ENCODE measurements at regions not wholly inside any gene's neighbourhood (a gene's known extent, or its start where the extent isn't known, plus 50 kb on each side); places are given as distances from the start of the nearest gene placed in this dataset.

DNA sequence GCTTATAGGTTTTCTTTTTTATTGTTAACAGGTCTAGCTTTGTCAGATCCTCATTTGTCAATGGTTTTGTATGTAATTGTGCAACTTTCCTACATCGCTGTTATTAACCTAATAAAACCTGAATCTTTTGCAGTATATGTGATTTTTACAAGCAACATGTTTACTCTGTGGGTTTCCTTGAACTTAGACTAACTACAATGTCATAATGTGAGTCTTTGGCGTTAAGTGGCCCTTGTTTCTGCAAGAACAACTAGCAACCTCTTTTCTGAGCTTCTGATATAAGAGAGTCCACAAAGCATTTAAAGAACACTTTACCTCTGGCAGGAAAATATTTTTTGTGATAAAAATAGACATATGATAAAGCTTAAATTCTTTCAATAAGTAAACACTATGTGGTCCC lies 230.3 kb upstream of the CFAP20DC start:
- ATAC-seq, result no peak

DNA sequence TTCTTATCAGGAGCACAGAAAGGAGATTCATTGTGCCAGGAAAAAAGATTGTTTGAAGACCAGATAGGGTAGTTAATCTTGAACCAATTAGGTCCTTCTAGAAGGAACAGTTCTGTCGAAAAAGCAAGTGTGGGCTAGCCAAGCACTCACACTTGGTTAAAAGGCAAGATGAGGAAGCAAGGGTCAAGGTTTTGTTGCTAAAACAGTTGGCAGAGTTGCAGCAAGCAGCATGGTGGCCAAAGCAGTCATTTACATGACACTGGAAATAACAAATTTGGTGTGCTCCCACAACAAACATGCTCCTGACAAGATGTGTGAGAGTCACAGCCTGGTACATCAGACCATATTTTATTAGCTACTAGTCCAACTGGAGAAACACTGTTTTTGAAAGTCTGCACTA lies 228.0 kb upstream of the CFAP20DC start:
- no peak for ATAC-seq

DNA sequence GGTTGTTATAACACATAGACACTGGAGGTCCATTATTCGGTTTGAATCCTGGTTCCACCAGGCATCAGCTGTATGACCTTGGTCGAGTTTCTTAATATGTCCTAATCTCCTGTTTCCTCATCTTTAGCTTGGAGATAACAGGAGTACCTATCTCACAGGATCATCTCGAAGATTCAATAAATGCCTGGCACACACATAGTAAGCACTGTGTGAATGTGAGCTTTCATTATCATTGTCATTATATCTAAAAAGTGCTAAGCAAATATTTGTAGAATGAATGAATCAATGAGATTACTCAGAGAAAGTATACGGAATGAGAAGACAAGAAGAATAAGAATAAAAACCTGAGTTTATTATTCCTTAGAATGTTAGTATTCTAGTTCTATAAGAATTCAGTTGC lies 227.4 kb upstream of the CFAP20DC start:
- ATAC-seq, result no peak

DNA sequence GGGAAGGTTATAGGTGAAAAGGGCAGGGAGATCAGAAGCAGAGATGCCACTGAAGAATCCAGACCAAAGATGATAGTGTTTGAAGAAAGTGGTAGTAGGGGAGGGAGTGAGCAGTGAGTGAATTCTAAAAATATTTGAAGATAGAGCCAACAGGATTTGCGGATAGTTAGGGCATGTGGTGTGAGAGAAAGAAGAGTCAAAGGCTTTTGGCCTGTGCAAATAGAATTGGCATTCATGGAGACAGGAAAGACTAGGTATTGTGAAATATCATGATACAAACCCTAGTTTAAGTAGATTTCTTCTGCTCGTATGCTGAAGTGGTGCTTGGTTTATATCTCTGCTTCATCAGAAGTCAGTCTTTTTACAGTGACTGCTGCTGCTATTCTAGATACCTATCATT lies 224.2 kb upstream of the CFAP20DC start:
- ATAC-seq, result no peak

DNA sequence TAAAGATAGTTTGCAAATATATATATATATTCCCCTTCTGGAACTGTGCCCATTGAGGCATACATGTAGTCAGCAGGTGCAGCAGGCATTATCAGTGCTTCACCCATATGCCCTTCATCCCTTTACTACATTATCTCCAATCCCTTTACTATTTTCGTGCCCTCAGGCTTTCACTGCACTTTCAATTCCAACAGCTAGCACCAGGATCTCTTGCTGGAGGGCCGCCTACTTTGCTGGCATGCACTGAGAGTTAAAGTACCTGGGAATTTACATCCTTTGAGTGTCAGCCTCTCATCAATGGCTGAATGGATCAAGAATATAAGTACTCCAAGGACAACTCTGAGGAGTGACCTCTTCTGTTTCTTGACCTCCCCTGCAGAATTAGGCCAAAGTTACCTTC lies 222.1 kb upstream of the CFAP20DC start:
- no peak for ATAC-seq

DNA sequence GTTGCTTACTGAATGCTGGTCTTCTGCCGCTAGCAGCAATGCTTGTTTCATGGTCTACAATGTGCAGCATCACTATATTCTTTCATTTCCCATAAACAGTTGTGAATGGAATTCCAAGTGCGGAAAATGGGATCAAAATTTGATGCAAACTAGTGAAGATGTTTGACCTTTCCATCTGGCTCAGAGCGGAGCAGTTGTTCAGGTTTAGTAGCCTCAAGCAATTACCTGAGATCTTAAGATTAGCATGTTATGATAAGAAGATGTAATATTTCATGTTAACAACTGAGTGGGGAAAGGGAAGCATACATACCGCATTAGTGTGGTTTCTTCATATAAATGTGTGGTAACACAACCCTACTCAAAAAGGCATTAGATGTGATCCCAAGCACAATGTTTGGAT lies 221.1 kb upstream of the CFAP20DC start:
- ATAC-seq, result no peak

DNA sequence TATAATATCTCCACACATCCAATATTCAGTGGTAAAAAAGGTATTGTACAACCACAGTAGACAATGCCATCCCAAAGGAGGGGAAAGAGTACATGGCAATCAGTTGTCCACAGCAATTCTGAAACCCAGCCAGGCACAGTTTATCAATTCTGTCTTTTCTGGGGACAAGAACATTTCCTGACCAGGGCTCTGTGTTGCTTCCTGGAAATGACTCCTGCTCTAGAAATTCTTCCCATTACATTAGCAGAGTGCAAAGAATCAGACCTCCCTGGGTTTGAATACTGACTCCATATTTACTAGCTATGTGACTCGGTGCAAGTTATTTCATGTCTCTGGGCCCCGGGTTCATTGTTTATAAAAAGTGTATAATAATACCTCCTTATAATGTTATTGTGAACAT lies 220.4 kb upstream of the CFAP20DC start:
- no peak for ATAC-seq

DNA sequence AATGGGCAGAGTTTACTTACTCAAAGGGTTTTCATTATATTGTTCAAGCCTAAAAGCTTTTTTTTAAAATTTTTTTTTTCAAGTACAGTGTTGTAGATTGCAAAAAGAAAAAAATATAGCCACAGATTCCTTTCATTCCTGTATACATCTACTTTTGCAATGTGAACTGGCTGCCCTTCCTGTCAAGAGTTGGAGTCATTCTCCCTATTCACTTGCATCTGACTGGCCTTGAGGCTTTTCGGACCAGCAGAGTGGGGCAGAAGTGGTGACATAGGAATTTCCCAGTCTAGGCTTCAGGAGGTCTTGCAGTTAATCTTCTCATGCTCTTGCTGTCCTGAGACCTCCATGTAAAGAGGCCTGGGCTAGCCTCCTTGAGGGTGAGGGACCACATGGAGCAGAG lies 218.3 kb upstream of the CFAP20DC start:
- ATAC-seq, result no peak

DNA sequence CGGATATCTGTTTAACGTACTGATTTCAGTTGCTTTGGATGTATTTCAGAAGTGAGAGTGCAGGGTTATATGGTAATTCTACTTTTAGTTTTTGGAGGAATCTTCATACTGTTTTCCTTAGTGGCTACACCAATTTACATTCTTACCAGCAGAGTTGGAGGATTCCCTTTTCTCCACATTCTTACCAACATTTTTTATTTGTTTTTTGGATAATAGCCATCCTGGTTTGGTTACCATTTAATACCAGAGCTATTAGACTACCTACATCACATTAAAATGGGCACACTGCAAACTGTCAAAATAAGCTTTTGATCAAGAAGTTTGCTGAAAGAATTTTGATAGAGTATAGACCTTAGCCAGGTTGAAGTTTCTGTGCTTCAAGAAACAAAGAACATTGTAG lies 217.2 kb upstream of the CFAP20DC start:
- ATAC-seq, result no peak

DNA sequence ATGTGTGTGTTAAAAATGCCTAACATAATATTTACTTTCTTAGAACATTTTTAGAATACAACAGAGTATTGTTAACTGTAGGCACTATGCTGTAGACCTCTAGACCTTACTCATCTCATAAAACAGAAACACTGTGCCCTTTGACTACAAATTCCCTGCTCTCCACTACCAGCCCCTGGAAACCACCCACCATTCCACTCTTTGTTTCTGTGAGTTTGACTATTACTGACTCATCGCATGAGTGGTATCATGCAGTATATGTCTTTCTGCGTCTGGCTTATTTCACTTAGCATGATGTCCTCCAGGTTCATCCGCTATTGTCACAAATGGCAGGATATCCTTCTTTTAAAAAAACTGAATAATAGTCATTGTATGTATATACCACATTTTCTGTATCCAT lies 216.7 kb upstream of the CFAP20DC start:
- ATAC-seq, result no peak

DNA sequence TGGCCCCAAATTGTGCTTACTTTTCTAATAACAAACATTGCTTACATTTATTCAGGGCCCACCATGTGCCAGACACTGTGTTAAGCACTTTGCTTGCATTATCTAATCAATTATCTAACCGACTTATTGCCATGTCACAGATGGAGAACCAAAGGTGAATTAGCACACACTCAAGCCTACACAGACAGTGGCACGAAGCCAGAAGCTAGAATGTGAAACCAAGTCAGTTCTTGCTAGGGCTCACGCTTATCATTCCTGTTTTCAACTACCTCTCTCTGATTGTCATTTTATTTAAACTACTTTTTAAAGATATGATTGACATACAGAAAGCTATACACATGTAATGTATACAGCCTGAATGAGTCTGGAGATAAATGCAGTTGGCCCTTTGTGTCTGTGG lies 215.7 kb upstream of the CFAP20DC start:
- no peak for ATAC-seq

DNA sequence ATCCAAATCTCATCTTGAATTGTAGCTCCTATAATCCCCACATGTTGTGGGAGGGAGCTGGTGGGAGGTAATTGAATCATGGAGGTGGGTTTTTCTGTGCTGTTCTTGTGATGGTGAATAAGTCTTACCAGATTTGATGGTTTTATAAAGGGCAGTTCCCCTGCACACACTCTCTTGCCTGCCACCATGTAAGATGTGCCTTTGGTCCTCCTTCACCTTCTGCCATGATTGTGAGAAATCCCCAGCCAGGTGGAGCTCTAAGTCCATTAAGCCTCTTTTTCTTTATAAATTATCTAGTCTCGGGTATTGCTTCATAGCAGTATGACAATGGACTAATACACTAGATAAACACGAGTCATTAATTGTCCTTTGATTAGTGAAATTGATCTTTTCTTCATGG lies 214.5 kb upstream of the CFAP20DC start:
- ATAC-seq, result no peak

DNA sequence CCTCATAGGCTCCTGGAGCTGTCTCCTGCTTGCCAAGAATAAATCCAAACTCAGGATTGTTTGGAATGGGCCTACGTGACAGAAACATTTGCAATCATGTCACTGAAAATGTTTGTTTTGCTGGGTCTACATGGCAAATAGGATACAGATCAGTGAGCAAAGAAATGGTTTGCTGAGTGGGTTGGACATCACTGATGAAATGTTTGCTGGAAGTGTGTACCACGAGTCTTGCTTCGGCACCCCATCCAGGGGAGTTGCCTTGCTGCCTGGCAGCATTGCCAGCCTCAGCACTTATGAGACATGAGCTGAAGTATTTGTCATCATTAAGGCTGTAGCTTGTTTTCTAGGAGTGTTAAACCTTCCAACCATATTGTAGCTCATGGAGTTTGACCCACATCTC lies 213.3 kb upstream of the CFAP20DC start:
- ATAC-seq, result no peak

DNA sequence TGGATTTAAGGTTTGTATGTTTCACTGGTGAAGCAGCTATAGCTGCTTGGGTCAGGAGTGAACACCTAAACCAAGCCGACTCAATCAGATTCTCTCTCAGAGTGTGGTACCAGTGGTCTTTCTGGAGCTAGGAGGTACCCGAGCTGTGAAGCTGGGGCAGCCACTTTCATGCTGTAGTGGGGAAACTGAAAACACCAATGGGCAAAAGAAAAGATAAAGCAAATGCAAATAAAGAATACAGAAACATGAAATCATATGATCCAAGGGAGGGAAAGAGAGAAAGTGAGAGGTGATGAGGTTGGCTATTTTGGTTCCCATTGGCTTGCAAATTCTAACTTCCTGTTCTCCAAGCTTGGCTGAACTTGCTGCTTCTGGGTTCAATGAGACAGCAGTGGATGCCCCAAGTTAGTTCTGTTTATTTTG lies 212.3 kb upstream of the CFAP20DC start:
- no peak for ATAC-seq

DNA sequence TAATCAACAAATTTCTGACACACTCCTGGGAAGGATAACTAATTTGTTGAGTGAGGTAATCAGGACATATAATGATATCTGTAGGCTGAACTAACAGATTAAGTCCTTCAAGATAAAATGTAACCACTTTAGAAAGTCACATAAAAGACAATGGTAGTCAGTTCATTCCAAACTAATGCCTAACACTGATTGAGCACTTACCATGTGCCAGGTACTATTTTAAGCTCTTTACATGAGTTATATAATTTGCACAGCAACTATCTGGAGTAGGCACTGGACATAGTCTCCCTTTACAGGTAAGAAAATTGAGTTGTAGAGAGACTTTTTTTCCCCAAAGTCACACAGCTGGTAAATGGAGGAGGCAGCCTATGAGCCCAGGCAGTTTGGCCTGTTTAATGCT lies 211.2 kb upstream of the CFAP20DC start:
- ATAC-seq, result no peak

DNA sequence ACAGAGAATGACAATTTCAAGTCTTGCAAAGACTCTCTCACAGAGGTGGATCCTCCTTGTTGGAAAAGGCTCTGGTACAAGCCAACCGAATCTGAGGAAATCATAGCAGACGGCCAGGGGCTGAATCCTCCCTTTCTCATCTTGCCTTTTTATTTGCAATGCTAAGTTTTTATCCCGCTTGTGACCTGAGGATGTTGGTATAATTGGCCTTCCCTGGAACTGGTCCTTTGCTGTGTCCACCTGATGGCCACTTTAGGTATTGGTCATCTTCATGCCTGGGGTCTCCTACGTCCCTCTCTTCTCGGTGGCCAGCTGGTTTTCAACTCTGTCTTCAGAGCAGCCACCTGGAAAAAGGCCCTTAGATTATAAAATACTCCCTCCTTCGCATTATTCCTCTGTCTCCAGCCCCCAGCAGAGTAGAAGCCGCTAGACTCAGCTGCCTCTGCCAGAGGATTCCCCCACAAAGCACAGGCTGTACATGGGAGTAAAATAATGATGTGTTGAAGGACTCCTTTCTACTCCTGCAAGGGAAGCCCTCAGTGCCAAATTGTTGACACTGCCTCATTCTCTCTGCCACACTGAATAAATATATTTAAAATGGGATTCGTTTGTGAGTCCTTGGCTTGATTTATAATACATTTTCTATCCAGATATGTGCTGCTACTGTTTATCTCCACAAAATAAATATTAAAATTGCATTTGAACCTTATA lies 208.9 kb upstream of the CFAP20DC start:
- ATAC-seq, result no peak

DNA sequence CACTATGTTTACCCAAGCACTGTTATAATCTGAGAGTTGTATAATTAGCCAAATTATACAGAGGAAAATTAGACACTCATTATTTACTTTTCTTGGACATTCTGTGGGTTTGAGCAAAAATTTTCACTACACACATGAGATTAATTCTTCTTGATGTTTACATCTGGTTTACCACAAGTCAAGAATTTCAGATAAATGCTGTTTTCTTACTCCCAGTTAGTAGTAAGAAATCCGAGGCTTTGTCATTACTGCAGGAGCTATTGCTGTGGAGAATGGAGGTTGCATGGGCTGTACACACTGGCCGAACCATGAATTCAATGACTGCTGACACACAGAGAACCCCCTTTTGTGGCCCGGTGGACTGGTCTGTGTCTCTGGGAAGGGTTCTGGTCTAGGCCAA lies 207.7 kb upstream of the CFAP20DC start:
- no peak for ATAC-seq

DNA sequence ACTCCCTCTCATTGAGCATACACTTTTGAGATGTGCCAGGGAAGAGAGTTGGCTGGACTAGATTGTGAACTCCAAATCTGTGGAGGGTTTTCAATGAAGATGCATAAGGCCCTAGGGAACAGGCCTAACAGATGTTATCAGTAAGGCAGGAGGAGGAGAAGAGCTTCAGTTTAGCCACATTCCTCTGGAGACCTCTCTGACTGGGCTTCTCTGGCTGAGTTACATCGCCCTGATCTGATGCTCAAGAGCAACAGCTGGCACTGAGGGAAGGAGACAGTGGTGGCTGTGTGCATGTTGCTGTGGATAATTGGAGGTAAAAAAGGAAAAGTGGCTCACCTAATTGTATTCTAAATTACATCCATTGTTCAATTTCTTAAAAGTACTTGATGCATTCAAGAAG lies 206.4 kb upstream of the CFAP20DC start:
- ATAC-seq, result no peak

DNA sequence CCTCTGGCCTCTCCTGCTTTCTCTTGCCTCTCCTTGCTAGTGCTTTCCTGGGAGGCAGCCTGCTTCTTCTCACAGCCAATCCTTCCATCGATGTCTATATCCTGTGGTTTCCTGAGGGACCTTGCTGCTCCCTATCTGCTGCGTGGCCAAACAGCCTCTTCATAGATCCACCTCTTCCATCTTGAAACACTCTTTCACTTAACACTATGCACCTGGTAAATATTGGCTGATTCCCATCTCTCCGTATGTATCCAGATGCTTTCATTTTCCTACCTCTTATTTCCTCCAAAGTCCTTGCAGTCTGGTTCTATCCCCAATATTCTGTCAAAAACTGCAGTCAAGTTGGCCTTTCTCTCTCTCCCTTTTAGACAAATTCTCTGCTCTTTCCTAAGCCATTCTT lies 205.2 kb upstream of the CFAP20DC start:
- ATAC-seq, result no peak

DNA sequence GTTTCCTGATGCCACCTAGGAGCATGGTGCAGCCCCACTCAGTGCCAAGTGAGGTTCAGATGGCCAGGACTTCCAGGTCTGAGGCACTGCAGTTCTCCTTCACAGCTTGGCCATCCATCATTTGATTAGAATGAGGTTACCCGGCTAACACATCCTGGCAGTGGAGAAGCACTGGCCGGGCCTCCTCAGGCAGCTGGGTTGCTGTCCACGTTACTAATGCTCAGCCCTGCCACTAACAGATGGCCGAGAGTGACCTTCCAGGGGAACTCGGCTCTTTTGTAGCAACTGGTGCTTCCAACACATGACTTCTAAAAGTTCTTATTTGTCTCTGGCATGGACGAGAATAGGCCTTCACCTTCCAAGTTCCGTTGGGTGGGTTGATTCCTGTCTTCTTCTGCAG lies 204.6 kb upstream of the CFAP20DC start:
- ATAC-seq, result no peak

DNA sequence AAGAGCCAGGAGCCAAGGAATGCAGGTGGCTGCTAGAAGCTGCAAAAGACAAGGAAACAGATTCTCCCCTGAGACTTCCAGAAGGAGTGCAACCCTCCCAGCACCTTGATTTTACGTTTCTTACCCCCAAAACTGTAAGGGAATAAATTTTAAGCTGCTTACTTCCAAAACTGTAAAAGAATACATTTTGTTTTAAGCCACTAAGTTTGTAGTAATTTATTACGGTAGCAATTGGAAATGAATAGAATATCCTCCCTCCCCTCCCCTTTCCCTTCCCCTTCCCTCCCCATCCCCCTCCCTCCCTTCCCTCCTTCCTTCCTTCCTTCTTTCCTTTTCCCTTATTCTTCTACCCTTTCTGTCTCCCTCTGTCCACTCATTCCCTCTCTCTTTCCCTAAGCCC lies 203.7 kb upstream of the CFAP20DC start:
- no peak for ATAC-seq

DNA sequence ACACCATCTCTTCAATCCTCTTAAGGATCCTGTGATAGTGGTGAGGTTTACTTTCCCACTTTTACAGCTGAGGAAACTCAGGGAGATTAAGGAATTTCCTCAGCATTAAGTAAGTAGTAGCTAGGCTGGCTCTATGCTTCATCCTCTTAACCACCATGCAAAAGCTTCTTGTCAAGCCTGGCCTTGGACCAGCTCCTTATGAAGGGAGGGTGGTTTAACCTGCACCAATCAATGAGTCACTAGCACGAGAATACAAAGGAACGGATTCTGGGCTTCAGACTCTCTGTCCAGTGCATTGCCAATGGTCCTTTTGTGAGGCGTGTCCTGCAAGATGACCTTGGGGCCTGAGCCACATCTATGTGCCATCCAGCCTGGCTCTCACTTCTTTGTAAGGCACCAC lies 202.0 kb upstream of the CFAP20DC start:
- peak; percentile 68 for ATAC-seq

DNA sequence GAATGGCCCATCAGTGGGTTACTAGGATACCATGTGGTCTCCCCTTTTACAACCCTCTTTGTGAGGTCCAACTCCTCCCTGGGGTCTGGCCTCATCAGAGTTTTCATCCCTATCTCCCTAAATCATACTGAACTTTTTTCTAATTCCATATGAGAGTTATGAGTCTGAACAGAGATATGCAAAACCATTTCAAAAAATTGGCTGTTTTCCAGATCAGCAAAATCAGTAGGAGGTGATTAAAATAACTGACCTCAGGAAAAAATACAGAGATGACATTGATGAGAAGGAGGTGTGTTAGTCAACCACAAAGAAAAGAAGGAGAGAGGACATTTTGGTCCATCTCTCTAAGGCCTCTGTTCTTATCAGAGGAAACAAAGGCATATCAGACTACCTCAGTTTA lies 200.8 kb upstream of the CFAP20DC start:
- ATAC-seq, result no peak

DNA sequence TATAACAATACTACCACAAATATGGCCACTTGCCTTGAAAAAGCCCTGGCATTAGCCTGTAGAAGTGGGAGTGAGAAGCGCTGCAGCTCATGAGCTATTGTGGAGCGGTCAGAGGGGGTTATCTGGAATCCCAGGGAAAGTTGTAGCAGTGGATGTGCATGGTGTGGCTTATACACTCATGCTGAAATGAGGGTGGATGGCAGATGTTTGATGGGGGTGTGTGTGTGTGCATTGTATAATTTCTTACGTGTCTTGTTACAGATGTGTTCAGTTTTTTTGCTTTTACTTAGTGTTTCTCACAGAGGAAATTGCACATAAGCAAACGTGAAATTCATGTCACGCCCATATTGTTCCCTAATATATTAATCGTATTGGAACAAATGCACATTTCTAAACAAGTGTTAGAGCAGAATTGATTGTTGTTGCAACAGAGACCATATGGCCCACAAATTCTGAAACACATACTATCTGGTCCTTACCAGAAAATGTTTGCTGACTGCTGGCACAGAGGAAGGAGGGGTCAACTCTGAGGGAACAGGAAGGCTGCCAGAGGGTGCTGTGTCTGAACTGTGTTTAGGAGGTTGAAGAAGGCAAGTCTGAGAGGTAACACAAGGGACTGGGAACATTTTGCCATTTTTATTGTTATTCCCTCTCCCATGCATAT lies 200.0 kb upstream of the CFAP20DC start:
- no peak for ATAC-seq

DNA sequence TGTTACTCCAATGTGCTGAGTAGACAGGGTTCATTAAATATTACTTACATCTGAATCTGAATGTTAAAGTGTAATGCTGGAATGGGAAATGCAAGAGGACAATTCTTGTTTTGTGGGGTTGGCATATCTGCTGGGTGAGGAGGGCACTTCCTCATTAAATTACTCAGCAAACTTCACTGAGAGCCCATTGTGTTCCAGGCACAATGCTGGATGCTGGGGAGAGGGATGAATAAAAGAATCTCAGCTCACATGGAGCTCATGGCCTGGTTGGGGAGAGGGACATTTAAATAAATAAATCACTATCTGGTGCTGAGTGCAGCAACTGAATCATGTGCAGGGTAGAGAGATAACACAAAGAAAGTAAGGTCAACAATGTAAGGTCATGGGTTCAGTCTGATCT lies 199.2 kb upstream of the CFAP20DC start:
- no peak for ATAC-seq
